HUES64 (cell line): ENCODE measurements at regions not wholly inside any gene's neighbourhood (a gene's known extent, or its start where the extent isn't known, plus 50 kb on each side); places are given as distances from the start of the nearest gene placed in this dataset.

Experiments used
- H3K27ac ChIP-seq: 2 replicates; pipeline ENCODE4 v1.7.0; 2013; ENCODE audit warnings: low read depth, low read length, inconsistent platforms
- H3K27me3 ChIP-seq: 2 replicates; pipeline ENCODE4 v1.6.1; 2013; ENCODE audit warnings: mild to moderate bottlenecking, low read length; ENCODE audit not compliant: insufficient read depth
- H3K36me3 ChIP-seq: 2 replicates; pipeline ENCODE4 v1.6.1; 2013; ENCODE audit warnings: mild to moderate bottlenecking, low read length; ENCODE audit not compliant: insufficient read depth
- H3K4me1 ChIP-seq: 2 replicates; pipeline ENCODE4 v1.6.1; 2013; ENCODE audit warnings: mild to moderate bottlenecking, low read length, moderate library complexity; ENCODE audit not compliant: insufficient read depth
- H3K4me3 ChIP-seq: 2 replicates; pipeline ENCODE4 v1.5.1; 2013; ENCODE audit warnings: mild to moderate bottlenecking, low read length, moderate library complexity
- H3K9ac ChIP-seq: 2 replicates; pipeline ENCODE4 v1.6.1; 2013; ENCODE audit warnings: mild to moderate bottlenecking, low read depth, low read length
- H3K9me3 ChIP-seq: 2 replicates; pipeline ENCODE4 v1.6.1; 2013; ENCODE audit warnings: low read depth, low read length; ENCODE audit not compliant: insufficient read depth
- WGBS: fragments of 150-250, 120-280 bp; methylation state at CpG from one replicate; pipeline ENCODE4 v1.1.7; 2013; ENCODE audit warnings: missing lambda C conversion rate; 5-methylcytosine and 5-hydroxymethylcytosine counted together

DNA sequence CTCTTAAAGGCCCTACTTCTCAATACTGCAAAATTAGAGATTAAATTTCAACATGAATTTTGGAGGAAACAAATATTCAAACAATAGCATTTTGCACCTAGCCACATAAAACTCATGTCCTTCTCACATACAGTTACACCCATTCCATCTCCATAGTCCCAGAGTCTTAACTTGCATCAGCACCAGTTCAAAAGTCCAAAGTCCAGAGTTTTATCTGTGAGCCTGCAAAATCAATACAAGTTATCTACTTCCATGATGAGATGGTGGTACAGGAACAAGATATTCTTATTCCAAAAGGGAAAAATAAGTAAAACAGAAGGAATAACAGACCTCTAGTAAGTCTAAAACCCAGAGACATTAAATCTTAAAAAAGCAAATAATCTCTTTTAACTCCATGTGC, 686.0 kb upstream of the ADGRL4 start:
- H3K36me3 ChIP-seq, result no peaks in the 10 kb centered on the region
- no peak overlapping the region for H3K9ac ChIP-seq
- no peaks in the 10 kb centered on the region for H3K9me3 ChIP-seq
- no peak overlapping the region for H3K4me3 ChIP-seq
- no peaks in the 10 kb centered on the region for H3K27me3 ChIP-seq
- H3K27ac ChIP-seq, result no peak overlapping the region
- H3K4me1 ChIP-seq, result peaks cover 4% of the 10 kb centered on the region; the same call in 1 of the 2 replicates

DNA sequence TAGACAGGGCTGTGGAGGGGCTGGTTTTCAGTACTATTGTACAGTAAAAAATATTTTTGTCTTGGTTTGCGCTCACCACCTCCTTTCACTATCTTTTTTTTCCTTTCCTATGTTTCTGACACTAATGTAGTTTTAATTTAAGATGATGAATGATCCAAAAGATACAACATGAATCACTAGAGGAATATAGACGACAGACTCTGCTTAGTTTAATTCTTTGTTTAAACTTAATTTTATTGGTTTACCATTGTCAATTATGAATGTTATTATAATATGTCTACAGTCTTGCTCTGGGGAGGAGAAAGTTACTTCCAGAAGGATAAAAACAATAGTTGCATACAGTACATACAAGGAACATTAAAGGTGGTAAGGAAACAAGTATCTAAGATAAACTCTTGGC, 682.4 kb upstream of the ADGRL4 start:
- Histone ChIP-seq H3K4me1 (peaks cover under 1% of the 10 kb centered on the region; the same call in 1 of the 2 replicates), H3K27ac (no peak overlapping the region), H3K4me3 (no peak overlapping the region), H3K9me3 (no peaks in the 10 kb centered on the region), H3K27me3 (no peaks in the 10 kb centered on the region), H3K9ac (no peak overlapping the region), H3K36me3 (no peaks in the 10 kb centered on the region)
- 100% methylated on average over 1 of the region's 2 CpGs for WGBS

DNA sequence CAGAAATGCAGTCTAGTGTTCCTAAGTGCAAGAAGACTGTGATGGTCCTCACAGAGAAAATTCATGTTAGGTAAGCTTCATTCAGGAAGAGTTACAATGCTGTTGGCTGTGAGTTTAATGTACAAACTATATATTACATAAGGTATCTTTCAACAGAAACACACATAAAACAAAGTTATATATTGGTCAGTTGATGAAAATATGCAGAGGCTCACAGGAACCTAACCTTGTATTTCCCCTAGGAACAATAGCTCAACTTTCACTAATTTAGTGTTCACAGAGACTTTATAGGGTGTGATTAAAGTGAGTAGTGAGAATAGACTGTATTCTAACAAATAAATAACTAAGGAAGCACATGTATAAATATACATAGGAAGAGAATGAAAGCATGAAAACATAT, 676.9 kb upstream of the ADGRL4 start:
- Histone ChIP-seq H3K4me3 (no peak overlapping the region), H3K27ac (no peak overlapping the region), H3K27me3 (no peaks in the 10 kb centered on the region), H3K9me3 (no peaks in the 10 kb centered on the region), H3K36me3 (no peaks in the 10 kb centered on the region), H3K4me1 (no peaks in the 10 kb centered on the region), H3K9ac (no peak overlapping the region)

DNA sequence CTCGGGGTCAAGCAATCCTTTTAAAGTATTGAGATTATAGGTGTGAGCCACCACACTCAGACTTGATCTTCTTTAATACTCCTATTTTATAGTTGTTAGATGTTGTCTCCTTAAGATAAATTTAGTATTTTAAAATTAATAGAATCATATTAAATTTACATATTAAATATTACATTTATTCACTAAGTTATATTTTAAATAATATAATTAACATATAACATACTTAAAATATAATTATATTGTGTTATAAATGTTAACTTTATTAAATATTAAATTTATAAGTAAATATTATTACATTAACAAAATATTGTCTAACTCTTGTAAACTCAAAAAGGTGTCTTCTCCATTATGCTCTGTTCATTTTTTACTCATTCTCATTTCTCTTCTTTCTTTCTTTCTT, 675.9 kb upstream of the ADGRL4 start:
- no peaks in the 10 kb centered on the region for H3K27me3 ChIP-seq
- H3K36me3 ChIP-seq, result no peaks in the 10 kb centered on the region
- H3K4me3 ChIP-seq, result no peak overlapping the region
- 100% methylated on average over 1 of the region's 1 CpG for WGBS
- H3K4me1 ChIP-seq, result no peaks in the 10 kb centered on the region
- no peaks in the 10 kb centered on the region for H3K9me3 ChIP-seq
- no peak overlapping the region for H3K27ac ChIP-seq
- H3K9ac ChIP-seq, result no peak overlapping the region

DNA sequence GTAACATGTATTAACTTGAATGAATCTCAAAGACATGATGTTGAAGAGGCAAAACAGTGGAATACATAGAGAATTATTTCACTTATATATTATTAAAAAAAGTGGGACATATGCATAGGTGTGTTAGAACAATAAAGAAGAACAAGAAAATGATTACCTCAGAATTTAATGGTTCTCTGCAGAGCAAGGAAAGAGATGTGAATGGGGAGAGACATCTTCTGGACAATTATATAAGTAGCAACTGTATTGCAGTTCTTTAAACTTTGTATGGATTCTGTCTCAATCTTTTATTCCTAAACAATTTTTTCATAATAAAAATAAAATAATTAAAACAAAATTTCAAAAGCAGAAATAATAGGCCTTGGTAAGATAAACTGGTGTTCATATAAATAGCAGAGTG, 674.9 kb upstream of the ADGRL4 start:
- H3K36me3 ChIP-seq, result no peaks in the 10 kb centered on the region
- no peaks in the 10 kb centered on the region for H3K4me1 ChIP-seq
- no peaks in the 10 kb centered on the region for H3K27me3 ChIP-seq
- H3K27ac ChIP-seq, result no peak overlapping the region
- no peak overlapping the region for H3K4me3 ChIP-seq
- H3K9ac ChIP-seq, result no peak overlapping the region
- no peaks in the 10 kb centered on the region for H3K9me3 ChIP-seq

DNA sequence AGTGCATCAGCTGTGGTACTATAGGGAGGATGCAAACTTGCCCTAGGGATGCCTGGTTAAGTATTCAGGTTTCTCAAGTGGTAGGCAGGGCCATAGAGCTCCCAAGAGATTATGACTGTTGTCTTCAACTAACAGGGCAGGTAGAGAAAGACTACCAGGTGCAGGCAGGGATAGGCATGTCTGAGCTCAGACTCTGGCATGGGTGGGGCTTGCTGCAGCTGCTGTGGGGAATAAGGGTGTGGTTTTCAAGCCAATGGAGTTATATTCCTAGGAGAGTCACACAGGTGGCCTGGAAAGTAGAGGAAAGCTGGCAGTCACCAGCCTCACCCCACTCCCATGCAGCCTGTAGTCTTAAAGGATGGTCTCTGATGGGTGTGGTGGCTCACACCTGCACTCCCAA, 673.4 kb upstream of the ADGRL4 start:
- Histone ChIP-seq H3K4me1 (no peaks in the 10 kb centered on the region), H3K36me3 (no peaks in the 10 kb centered on the region), H3K9ac (no peak overlapping the region), H3K27me3 (no peaks in the 10 kb centered on the region), H3K4me3 (no peak overlapping the region), H3K9me3 (no peaks in the 10 kb centered on the region), H3K27ac (no peak overlapping the region)

DNA sequence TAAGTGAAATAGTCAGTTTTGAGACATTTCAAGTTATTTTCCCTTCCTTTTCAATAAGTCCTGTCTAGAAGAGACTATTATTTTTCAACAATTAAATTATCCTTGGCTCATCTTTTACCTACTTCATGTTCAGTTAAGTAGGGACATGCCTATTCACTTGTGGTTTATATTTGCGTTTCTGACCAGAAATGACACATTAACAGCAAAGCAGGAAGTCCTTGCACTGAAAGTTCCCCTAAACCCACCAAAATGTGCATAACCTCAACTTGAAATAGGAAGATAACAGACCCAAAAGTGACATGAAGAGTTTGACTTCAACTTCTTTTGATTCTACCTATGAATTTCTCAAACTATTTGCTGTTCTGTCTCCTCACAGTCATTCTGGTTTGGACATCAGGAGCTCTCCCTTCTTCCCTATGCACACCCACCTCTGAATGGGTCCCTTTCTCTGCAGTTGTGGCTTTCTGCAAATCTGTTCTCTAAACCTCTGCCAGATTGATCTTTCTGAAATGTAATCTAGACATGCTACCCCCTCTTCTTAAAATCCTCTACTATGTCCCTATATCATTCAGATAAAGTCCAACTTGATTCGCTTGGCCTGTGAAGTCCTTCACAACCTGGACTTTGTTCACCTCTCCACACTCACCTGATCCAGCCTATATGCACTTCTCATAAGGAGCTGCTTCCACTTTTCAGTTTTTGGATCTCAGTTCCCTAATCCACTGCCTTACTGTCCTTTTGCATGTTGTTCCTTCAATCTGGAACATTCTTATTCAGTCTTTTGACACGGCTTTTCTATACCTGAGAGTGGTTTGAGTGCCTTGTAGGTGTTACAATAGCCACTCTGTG, 661.5 kb upstream of the ADGRL4 start:
- H3K27ac ChIP-seq, result no peak overlapping the region
- H3K9me3 ChIP-seq, result peaks cover 7% of the 10 kb centered on the region
- no peak overlapping the region for H3K4me3 ChIP-seq
- 59% methylated on average over 3 of the region's 3 CpGs for WGBS
- H3K36me3 ChIP-seq, result no peaks in the 10 kb centered on the region
- H3K9ac ChIP-seq, result no peak overlapping the region
- H3K4me1 ChIP-seq, result peaks cover 10% of the 10 kb centered on the region; the same call in 1 of the 2 replicates
- no peaks in the 10 kb centered on the region for H3K27me3 ChIP-seq

DNA sequence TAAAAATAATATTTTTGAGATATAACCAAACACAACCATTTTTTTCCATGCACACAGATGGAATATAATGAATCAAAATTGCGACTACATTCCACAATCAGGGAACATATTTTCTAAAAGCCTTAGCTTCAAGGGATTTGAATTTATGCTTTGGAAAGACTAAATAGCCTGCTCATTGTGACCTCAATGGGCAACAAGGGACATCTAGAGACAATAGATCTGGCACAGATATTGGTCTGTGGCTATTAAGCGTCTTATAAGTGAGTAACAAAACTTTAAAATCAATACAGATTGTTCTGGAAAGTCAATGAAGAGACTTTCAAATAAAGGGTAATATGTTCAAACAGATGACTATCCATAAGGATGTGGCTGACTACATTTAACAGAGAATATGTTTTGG, 660.6 kb upstream of the ADGRL4 start:
- H3K27me3 ChIP-seq, result no peaks in the 10 kb centered on the region
- peaks cover 7% of the 10 kb centered on the region for H3K9me3 ChIP-seq
- H3K4me3 ChIP-seq, result no peak overlapping the region
- H3K9ac ChIP-seq, result no peak overlapping the region
- 100% methylated on average over 2 of the region's 2 CpGs for WGBS
- no peak overlapping the region for H3K27ac ChIP-seq
- H3K36me3 ChIP-seq, result no peaks in the 10 kb centered on the region
- H3K4me1 ChIP-seq, result peaks cover 10% of the 10 kb centered on the region; the same call in 1 of the 2 replicates

DNA sequence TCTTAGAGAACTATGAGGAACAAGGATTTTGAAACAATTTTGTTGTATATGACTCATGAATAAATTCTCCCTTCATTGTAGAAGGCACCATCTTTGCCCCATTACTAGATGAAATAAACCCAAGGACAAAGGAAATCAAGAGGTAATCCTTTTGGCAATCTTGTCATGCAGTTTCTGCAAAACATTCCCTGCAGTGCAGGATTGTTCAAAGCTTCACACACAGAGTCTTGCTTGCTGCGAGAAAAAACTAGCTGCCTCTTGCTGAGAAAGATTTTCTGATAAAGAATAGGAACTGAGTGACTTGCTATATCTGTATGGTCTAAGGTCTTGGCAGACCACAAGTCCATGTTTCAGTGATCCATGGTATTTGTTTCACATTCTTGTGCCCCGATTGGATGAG, 657.4 kb upstream of the ADGRL4 start:
- WGBS, result 75% methylated on average over 2 of the region's 2 CpGs
- H3K9me3 ChIP-seq, result peaks cover 7% of the 10 kb centered on the region
- no peaks in the 10 kb centered on the region for H3K27me3 ChIP-seq
- H3K4me1 ChIP-seq, result peaks cover 10% of the 10 kb centered on the region; the same call in 1 of the 2 replicates
- H3K36me3 ChIP-seq, result no peaks in the 10 kb centered on the region
- H3K9ac ChIP-seq, result no peak overlapping the region
- H3K4me3 ChIP-seq, result no peak overlapping the region
- H3K27ac ChIP-seq, result peak overlapping the region; percentile 51; the same call in 1 of the 2 replicates

DNA sequence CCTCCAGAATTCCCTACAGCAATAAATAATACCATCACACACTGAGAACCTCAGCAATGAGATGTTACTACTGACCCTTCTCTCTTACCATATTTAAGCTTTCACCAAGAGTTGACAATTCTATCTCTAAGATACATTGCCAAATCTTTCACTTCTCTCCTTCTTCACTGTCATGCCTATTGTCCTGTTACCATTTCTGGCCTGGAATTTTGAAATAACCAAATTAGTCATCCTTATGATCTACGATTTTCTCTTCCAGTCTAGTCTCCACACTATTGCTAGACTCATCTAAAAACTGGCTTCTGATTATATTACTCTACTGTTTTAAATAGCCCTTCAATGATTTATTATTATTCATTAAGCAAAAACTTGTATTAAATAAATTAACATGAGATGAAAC, 656.1 kb upstream of the ADGRL4 start:
- H3K27ac ChIP-seq, result no peak overlapping the region
- peaks cover 16% of the 10 kb centered on the region for H3K4me1 ChIP-seq
- H3K4me3 ChIP-seq, result no peak overlapping the region
- WGBS, result 88% methylated on average over 1 of the region's 1 CpG
- no peaks in the 10 kb centered on the region for H3K36me3 ChIP-seq
- peaks cover 7% of the 10 kb centered on the region for H3K9me3 ChIP-seq
- no peaks in the 10 kb centered on the region for H3K27me3 ChIP-seq
- no peak overlapping the region for H3K9ac ChIP-seq

DNA sequence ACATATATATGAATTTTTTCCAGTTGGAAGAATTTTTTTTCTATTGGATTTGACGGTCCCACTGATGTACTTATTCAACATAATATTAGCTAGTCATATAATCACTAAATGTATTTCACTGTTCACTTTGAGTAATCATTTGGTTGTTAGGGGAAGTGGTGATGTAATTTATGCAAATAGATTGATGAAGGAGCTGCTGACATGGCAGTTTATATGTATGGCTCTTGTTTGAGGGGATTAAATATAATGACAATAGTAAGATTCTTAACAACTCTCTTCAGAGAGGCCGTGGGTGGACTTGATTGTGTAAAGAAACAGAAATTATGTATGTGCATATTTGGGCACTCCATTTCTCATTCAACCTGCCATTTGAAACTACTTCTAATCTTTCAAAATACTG, 653.6 kb upstream of the ADGRL4 start:
- H3K36me3 ChIP-seq, result no peaks in the 10 kb centered on the region
- no peaks in the 10 kb centered on the region for H3K9me3 ChIP-seq
- WGBS, result no CpG with 5 or more reads among the region's 2 CpGs
- H3K4me3 ChIP-seq, result no peak overlapping the region
- no peak overlapping the region for H3K27ac ChIP-seq
- H3K9ac ChIP-seq, result no peak overlapping the region
- H3K27me3 ChIP-seq, result no peaks in the 10 kb centered on the region
- peaks cover 20% of the 10 kb centered on the region for H3K4me1 ChIP-seq
